KMS-11 (cell line): ENCODE measurements at regions not wholly inside any gene's neighbourhood (a gene's known extent, or its start where the extent isn't known, plus 50 kb on each side); places are given as distances from the start of the nearest gene placed in this dataset.

Experiments used
- H2AFZ ChIP-seq: fragments of 200-600 bp; sonication (generic); 2 replicates; pipeline ENCODE4 v1.6.1; 2016; ENCODE audit warnings: antibody characterized with exemption, mixed run types, low read depth
- H3K27ac ChIP-seq: fragments of 200-600 bp; sonication (generic); 2 replicates; pipeline ENCODE4 v1.6.1; 2016; ENCODE audit warnings: mild to moderate bottlenecking, mixed run types
- H3K27me3 ChIP-seq: fragments of 200-600 bp; sonication (generic); 2 replicates; pipeline ENCODE4 v1.6.1; 2017; ENCODE audit warnings: mild to moderate bottlenecking, low read depth, mixed run types, moderate library complexity; ENCODE audit not compliant: insufficient read depth
- H3K36me3 ChIP-seq: fragments of 200-600 bp; sonication (generic); 2 replicates; pipeline ENCODE4 v1.6.1; 2017; ENCODE audit warnings: mild to moderate bottlenecking, mixed run types; ENCODE audit not compliant: insufficient read depth
- H3K4me1 ChIP-seq: fragments of 200-600 bp; sonication (generic); 2 replicates; pipeline ENCODE4 v1.6.1; 2016; ENCODE audit warnings: mild to moderate bottlenecking, low read depth, mixed run types; ENCODE audit not compliant: poor library complexity, severe bottlenecking
- H3K4me2 ChIP-seq: fragments of 200-600 bp; sonication (generic); 2 replicates; pipeline ENCODE4 v1.7.0; 2016; ENCODE audit warnings: mild to moderate bottlenecking, mixed run types
- H3K4me3 ChIP-seq: fragments of 200-600 bp; sonication (generic); IDR thresholded peaks from 2 replicates; pipeline ENCODE4 v1.6.1; 2017; ENCODE audit warnings: low read depth, low read length, mixed read lengths; ENCODE audit not compliant: insufficient read depth
- H3K79me2 ChIP-seq: fragments of 200-600 bp; sonication (generic); 2 replicates; pipeline ENCODE4 v1.6.1; 2016; ENCODE audit warnings: low read depth, mixed run types; ENCODE audit not compliant: insufficient read depth
- H3K9ac ChIP-seq: fragments of 200-600 bp; sonication (generic); 2 replicates; pipeline ENCODE4 v1.6.1; 2016; ENCODE audit warnings: mild to moderate bottlenecking, mixed run types
- H4K20me1 ChIP-seq: fragments of 200-600 bp; sonication (generic); 2 replicates; pipeline ENCODE4 v1.6.1; 2016; ENCODE audit warnings: mild to moderate bottlenecking, mixed run types; ENCODE audit not compliant: insufficient read depth
- CTCF ChIP-seq: fragments of 200-600 bp; sonication (generic); conservative IDR thresholded peaks from 2 replicates; pipeline ENCODE4 v1.6.1; 2017; ENCODE audit warnings: low read depth, mild to moderate bottlenecking, antibody characterized with exemption, low read length, moderate library complexity, mixed read lengths

- H4K20me1 ChIP-seq, result no peaks in the 10 kb centered on the region
- H3K4me3 ChIP-seq, result no peak overlapping the region
Observed at GRCh38 chr1:36714301-36714700, 231.6 kb upstream of the CSF3R start.

DNA sequence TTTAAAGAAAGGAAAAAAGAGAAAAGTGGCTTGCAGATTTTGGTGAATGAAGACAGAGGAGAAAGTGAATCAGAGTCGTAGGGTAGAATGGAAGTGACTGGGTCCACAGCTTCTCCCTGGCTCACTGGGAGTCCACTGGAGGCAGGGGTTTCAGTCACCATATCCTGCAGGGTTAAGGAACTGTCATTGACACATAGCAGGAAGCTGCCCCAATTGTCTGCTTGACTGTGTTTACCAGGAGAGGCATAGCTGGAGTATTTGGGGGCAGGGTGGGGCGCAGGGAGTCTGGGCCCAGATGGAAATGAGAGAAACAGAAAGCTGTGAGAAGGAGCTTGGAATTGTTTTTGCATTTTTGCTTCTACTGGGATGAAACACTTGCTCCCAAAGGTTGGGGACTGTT lies 228.8 kb upstream of the CSF3R start:
- Histone ChIP-seq H3K4me2 (no peak overlapping the region), H3K4me1 (no peaks in the 10 kb centered on the region), H3K27ac (no peak overlapping the region)

More at GRCh38 chr1:36714301-36714700, 231.6 kb upstream of the CSF3R start:
- Histone ChIP-seq H3K79me2 (no peaks in the 10 kb centered on the region), H3K36me3 (no peaks in the 10 kb centered on the region), H3K27ac (no peak overlapping the region), H3K4me2 (no peak overlapping the region), H3K9ac (no peak overlapping the region), H3K27me3 (peaks cover 73% of the 10 kb centered on the region), H2AFZ (no peak overlapping the region), H3K4me1 (no peaks in the 10 kb centered on the region)
- no peak for TF ChIP-seq CTCF

GRCh38 chr1:36710951-36711350 lies 228.2 kb upstream of the CSF3R start:
- no peak for TF ChIP-seq CTCF

More for the DNA sequence above, 228.8 kb upstream of the CSF3R start:
- Histone ChIP-seq H3K9ac (no peak overlapping the region), H3K27me3 (peaks cover 65% of the 10 kb centered on the region), H3K4me3 (no peak overlapping the region), H3K36me3 (no peaks in the 10 kb centered on the region), H4K20me1 (no peaks in the 10 kb centered on the region), H2AFZ (no peak overlapping the region), H3K79me2 (no peaks in the 10 kb centered on the region)
- TF ChIP-seq CTCF, result no peak

GRCh38 chr1:36709869-36710481 lies 227.3 kb upstream of the CSF3R start:
- Histone ChIP-seq H3K4me1 (no peaks in the 10 kb centered on the region), H3K36me3 (no peaks in the 10 kb centered on the region), H3K79me2 (no peaks in the 10 kb centered on the region), H3K27ac (no peak overlapping the region), H3K9ac (no peak overlapping the region), H4K20me1 (no peaks in the 10 kb centered on the region), H3K4me3 (no peak overlapping the region), H3K4me2 (no peak overlapping the region), H2AFZ (no peak overlapping the region), H3K27me3 (peaks cover 67% of the 10 kb centered on the region)
- no peak for TF ChIP-seq CTCF

More at GRCh38 chr1:36710951-36711350, 228.2 kb upstream of the CSF3R start:
- Histone ChIP-seq H2AFZ (no peak overlapping the region), H4K20me1 (no peaks in the 10 kb centered on the region), H3K27me3 (peaks cover 70% of the 10 kb centered on the region), H3K4me1 (no peaks in the 10 kb centered on the region), H3K4me2 (no peak overlapping the region), H3K36me3 (no peaks in the 10 kb centered on the region), H3K27ac (no peak overlapping the region), H3K79me2 (no peaks in the 10 kb centered on the region), H3K4me3 (no peak overlapping the region), H3K9ac (no peak overlapping the region)
